ENCODE measurements at regions not wholly inside any gene's neighbourhood (a gene's known extent, or its start where the extent isn't known, plus 50 kb on each side); places are given as distances from the start of the nearest gene placed in this dataset.
"Not testable (repeated sequence)": the region's sequence is repeated elsewhere in the genome, so short reads cannot be mapped to it uniquely, and the experiment has no call there.

DNA sequence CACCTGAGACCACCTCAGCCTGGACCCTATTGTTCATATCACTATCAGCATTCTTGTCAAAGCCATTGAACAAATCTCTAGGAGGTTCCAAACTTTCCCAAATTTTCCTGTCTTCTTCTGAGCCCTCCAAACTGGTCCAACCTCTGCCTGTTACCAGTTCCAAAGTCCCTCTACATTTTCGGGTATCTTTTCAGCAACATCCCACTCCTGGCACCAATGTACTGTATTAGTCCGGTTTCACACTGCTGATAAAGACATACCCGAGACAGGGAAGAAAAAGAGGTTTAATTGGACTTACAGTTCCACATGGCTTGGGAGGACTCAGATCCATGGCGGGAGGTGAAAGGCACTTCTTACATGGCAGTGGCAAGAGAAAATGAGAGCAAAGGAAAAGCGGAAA lies 101.9 kb downstream of the ANXA2 start:
- H3K36me3 ChIP-seq (ENCODE audit: control insufficient read depth, insufficient read depth, low read length); H3K9ac ChIP-seq (ENCODE audit: insufficient read depth in 1 of 2, low read depth in 2 of 2, low read length in 2 of 2); H3K9me1 ChIP-seq (ENCODE audit: control insufficient read depth, insufficient read depth, low read length); H2AFZ ChIP-seq (ENCODE audit: low read depth, low read length); in situ Hi-C loops (cut with MboI); H3K4me3 ChIP-seq; FAIRE-seq; intact Hi-C loops (cut with micrococcal nuclease); H3K27me3 ChIP-seq (ENCODE audit: control insufficient read depth in 2 of 2, insufficient read depth in 2 of 2, low read length in 2 of 2); H4K20me1 ChIP-seq (replicated peaks; ENCODE audit: control insufficient read depth, insufficient read depth, low read length); H3K4me2 ChIP-seq (ENCODE audit: insufficient read depth, low read length); H3K4me1 ChIP-seq (replicated peaks in 1 of 2; ENCODE audit: control insufficient read depth in 2 of 2, insufficient read depth in 2 of 2, low read length in 2 of 2); H3K27ac ChIP-seq (ENCODE audit: extremely low read depth, low read depth, low read length); BruUV-seq (replicated peaks); POLR2A ChIA-PET; DNase-seq (ENCODE audit: extremely low read depth in 1 of 4, low spot score in 3 of 4); H3K9me3 ChIP-seq (replicated peaks; ENCODE audit: control insufficient read depth, insufficient read depth, low read depth, low read length); H3K79me2 ChIP-seq (ENCODE audit: control insufficient read depth, insufficient read depth, low read length); ATAC-seq; CTCF ChIA-PET (ENCODE audit: low intra/inter-chr PET ratio): not testable (repeated sequence)
- peak; percentile 65; the same call in 1 of the 2 replicates for TF ChIP-seq ZNF707 (CRISPR knock-in tag; conservative IDR thresholded peaks at IDR 0.05)
- WGBS (ENCODE audit: insufficient coverage, low coverage, missing lambda C conversion rate), result 0% methylated on average over 5 of the region's 5 CpGs

DNA sequence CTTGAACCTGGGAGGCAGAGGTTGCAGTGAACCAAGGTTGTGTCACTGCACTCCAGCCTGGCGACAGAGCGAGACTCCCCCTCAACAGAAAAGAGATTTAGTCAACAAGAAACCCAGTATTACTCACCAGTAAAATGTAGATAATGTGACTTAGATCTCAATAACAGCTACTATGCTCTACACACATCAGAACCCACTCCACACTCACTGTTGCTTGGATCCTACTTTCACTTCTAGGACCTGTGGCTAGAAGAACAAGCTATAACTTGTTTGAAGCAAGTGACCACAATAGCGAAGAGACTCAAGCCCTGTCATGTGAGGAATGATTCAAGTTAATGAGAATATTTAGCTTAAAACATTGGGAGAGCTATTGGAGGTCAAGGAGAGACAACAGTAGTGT lies 100.7 kb downstream of the ANXA2 start:
- Histone ChIP-seq H3K27ac (ENCODE audit: extremely low read depth, low read depth, low read length) (no peak overlapping the region), H3K9me1 (ENCODE audit: control insufficient read depth, insufficient read depth, low read length) (no peaks in the 10 kb centered on the region), H3K4me3 (no peak overlapping the region), H2AFZ (ENCODE audit: low read depth, low read length) (no peak overlapping the region), H3K4me2 (ENCODE audit: insufficient read depth, low read length) (no peak overlapping the region), H3K79me2 (ENCODE audit: control insufficient read depth, insufficient read depth, low read length) (no peaks in the 10 kb centered on the region), H3K9me3 (replicated peaks; ENCODE audit: control insufficient read depth, insufficient read depth, low read depth, low read length) (no peaks in the 10 kb centered on the region), H4K20me1 (replicated peaks; ENCODE audit: control insufficient read depth, insufficient read depth, low read length) (no peaks in the 10 kb centered on the region), H3K27me3 (ENCODE audit: control insufficient read depth in 2 of 2, insufficient read depth in 2 of 2, low read length in 2 of 2) (no peaks in the 10 kb centered on the region), H3K4me1 (replicated peaks in 1 of 2; ENCODE audit: control insufficient read depth in 2 of 2, insufficient read depth in 2 of 2, low read length in 2 of 2) (no peaks in the 10 kb centered on the region), H3K9ac (ENCODE audit: insufficient read depth in 1 of 2, low read depth in 2 of 2, low read length in 2 of 2) (no peak overlapping the region), H3K36me3 (ENCODE audit: control insufficient read depth, insufficient read depth, low read length) (no peaks in the 10 kb centered on the region)
- DNase-seq (ENCODE audit: extremely low read depth in 1 of 4, low spot score in 3 of 4), result no peak
- ChIA-PET CTCF (ENCODE audit: low intra/inter-chr PET ratio) (no interaction called here), POLR2A (no interaction called here)
- FAIRE-seq, result no peak
- BruUV-seq (replicated peaks), result no TSS peak
- in situ Hi-C loops (cut with MboI), result no loop called here
- intact Hi-C loops (cut with micrococcal nuclease), result no loop called here
- 3% methylated on average over 3 of the region's 3 CpGs for WGBS (ENCODE audit: insufficient coverage, low coverage, missing lambda C conversion rate)
- ATAC-seq, result no peak
- TF ChIP-seq, protein P1, sequence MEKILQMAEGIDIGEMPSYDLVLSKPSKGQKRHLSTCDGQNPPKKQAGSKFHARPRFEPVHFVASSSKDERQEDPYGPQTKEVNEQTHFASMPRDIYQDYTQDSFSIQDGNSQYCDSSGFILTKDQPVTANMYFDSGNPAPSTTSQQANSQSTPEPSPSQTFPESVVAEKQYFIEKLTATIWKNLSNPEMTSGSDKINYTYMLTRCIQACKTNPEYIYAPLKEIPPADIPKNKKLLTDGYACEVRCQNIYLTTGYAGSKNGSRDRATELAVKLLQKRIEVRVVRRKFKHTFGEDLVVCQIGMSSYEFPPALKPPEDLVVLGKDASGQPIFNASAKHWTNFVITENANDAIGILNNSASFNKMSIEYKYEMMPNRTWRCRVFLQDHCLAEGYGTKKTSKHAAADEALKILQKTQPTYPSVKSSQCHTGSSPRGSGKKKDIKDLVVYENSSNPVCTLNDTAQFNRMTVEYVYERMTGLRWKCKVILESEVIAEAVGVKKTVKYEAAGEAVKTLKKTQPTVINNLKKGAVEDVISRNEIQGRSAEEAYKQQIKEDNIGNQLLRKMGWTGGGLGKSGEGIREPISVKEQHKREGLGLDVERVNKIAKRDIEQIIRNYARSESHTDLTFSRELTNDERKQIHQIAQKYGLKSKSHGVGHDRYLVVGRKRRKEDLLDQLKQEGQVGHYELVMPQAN (IDR thresholded peaks at IDR 0.05; ENCODE audit: borderline replicate concordance), result no peak
- TF ChIP-seq, protein P2, sequence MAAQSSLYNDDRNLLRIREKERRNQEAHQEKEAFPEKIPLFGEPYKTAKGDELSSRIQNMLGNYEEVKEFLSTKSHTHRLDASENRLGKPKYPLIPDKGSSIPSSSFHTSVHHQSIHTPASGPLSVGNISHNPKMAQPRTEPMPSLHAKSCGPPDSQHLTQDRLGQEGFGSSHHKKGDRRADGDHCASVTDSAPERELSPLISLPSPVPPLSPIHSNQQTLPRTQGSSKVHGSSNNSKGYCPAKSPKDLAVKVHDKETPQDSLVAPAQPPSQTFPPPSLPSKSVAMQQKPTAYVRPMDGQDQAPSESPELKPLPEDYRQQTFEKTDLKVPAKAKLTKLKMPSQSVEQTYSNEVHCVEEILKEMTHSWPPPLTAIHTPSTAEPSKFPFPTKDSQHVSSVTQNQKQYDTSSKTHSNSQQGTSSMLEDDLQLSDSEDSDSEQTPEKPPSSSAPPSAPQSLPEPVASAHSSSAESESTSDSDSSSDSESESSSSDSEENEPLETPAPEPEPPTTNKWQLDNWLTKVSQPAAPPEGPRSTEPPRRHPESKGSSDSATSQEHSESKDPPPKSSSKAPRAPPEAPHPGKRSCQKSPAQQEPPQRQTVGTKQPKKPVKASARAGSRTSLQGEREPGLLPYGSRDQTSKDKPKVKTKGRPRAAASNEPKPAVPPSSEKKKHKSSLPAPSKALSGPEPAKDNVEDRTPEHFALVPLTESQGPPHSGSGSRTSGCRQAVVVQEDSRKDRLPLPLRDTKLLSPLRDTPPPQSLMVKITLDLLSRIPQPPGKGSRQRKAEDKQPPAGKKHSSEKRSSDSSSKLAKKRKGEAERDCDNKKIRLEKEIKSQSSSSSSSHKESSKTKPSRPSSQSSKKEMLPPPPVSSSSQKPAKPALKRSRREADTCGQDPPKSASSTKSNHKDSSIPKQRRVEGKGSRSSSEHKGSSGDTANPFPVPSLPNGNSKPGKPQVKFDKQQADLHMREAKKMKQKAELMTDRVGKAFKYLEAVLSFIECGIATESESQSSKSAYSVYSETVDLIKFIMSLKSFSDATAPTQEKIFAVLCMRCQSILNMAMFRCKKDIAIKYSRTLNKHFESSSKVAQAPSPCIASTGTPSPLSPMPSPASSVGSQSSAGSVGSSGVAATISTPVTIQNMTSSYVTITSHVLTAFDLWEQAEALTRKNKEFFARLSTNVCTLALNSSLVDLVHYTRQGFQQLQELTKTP (IDR thresholded peaks at IDR 0.05; ENCODE audit: low read depth in 1 of 2, partially characterized antibody in 2 of 2), result no peak
- TF ChIP-seq RBM14 (IDR thresholded peaks at IDR 0.05; ENCODE audit: borderline replicate concordance, insufficient read depth, low read depth, low read length) (no peak), PCBP1 (IDR thresholded peaks at IDR 0.05; ENCODE audit: low read depth, low read length, poor library complexity, severe bottlenecking) (no peak), ZNF780A (CRISPR knock-in tag; IDR thresholded peaks at IDR 0.05) (no peak)
- TF ChIP-seq, protein P3, sequence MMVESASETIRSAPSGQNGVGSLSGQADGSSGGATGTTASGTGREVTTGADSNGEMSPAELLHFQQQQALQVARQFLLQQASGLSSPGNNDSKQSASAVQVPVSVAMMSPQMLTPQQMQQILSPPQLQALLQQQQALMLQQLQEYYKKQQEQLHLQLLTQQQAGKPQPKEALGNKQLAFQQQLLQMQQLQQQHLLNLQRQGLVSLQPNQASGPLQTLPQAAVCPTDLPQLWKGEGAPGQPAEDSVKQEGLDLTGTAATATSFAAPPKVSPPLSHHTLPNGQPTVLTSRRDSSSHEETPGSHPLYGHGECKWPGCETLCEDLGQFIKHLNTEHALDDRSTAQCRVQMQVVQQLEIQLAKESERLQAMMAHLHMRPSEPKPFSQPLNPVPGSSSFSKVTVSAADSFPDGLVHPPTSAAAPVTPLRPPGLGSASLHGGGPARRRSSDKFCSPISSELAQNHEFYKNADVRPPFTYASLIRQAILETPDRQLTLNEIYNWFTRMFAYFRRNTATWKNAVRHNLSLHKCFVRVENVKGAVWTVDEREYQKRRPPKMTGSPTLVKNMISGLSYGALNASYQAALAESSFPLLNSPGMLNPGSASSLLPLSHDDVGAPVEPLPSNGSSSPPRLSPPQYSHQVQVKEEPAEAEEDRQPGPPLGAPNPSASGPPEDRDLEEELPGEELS (CRISPR knock-in tag; IDR thresholded peaks at IDR 0.05; ENCODE audit: borderline replicate concordance), result no peak

Measured in K562 (cell line).